ENCODE measurements at regions not wholly inside any gene's neighbourhood (a gene's known extent, or its start where the extent isn't known, plus 50 kb on each side); places are given as distances from the start of the nearest gene placed in this dataset.

- intact Hi-C loops (cut with DNase I): no loop called here
- no peak for DNase-seq (ENCODE audit: missing footprints)
- no peak for ATAC-seq
These were observed 53.0 kb upstream of the TRPC7 start for GRCh38 chr5:136418301-136418700.

Data from Right ventricle myocardium inferior (tissue), 1 donor.